GM18951 (cell line): ENCODE measurements at regions not wholly inside any gene's neighbourhood (a gene's known extent, or its start where the extent isn't known, plus 50 kb on each side); places are given as distances from the start of the nearest gene placed in this dataset.
"Not testable (repeated sequence)": the region's sequence is repeated elsewhere in the genome, so short reads cannot be mapped to it uniquely, and the experiment has no call there.

Experiments
- POLR2A ChIP-seq: IDR thresholded peaks from 4 replicates; pipeline ENCODE4 v1.6.1; 2011; ENCODE audit warnings: mild to moderate bottlenecking; ENCODE audit not compliant: insufficient read length, insufficient read depth; ENCODE audit errors: extremely low read depth
- in situ Hi-C: fragments of 300-500 bp; cut with MboI; formaldehyde crosslinking; loops from one replicate; pipeline ENCODE4 v1.12.0; 2022; ENCODE audit warnings: low sequenced_read_pairs, mixed read lengths, inconsistent platforms; ENCODE audit not compliant: unreplicated experiment

DNA sequence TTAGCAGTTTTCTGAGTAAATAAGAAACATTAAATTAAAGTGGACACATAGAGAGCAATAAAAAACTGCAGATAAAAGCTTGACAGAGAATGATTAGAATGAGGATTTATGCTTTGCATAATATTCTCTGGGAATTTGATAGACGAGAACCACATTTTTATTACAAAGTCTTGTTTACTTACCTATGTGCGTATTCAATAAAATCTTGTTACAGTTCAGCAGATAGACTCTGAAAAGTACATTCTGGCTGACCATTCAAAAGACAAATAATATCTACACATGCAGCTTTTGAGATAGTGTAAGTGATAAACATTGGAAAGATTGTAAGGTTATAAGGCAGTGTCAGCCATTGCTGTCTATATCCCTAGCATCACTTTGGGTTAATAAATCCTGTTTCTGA is 381.6 kb downstream of the NYAP2 start:
- in situ Hi-C loops: no loop called here
- TF ChIP-seq POLR2A: no peak

DNA sequence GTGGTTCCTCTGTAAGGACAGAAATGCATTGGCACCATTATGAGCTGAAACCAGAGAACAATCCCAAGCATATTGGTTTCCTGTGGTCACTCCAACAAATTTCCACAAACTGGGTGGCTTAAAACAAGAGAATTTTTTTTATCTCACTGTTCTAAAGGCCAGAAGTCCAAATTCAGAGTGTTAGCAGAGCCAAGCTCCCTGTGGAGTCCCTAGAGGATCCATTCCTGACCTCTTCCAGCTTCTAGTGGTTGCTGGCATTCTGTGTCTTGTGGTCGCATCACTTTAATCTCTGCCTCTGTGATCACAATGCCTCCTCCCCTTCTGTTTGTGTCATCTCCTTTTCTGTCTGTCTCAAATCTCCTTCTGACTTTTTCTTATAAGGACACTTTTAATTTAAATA is 380.3 kb downstream of the NYAP2 start:
- in situ Hi-C loops: no loop called here
- TF ChIP-seq POLR2A: no peak

DNA sequence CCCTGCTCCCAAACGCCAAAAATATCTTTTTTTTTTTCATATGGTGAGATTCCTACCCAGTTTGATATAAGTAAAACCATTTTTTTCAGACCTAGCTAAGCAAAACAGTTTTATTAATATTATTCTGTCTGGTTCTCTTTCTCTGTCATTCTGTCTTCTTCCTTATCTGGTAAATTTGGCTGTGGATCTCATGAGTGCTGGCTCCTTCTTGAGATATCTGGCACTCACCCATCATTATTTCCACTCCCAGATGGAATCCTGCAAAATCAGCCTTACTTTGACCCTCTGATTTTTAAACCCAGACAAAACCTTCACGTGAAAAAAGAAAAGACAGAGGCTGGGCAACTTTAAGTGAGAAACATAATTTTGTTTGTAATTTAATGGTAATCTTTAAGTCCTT is 373.6 kb downstream of the NYAP2 start:
- in situ Hi-C loops: no loop called here
- no peak for TF ChIP-seq POLR2A

DNA sequence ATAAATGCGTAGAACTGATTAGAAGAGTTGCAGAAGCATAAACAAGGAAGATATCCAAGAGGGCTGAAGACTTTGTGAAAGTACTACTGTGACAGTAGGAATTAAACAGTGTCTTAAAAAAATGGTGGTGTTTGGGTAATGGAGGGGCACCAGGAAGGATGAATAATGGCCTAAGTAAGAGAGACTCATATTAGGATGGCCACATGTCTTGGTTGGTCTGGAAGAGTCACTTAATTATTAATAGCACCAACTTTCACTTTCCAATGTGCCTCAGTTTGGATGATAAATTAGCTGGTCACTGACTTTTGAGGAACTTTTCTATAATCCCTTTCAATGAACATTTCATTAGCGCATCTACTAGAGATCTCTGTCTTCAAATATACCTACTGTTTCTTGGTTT is 372.2 kb downstream of the NYAP2 start:
- no peak for TF ChIP-seq POLR2A
- in situ Hi-C loops: no loop called here

DNA sequence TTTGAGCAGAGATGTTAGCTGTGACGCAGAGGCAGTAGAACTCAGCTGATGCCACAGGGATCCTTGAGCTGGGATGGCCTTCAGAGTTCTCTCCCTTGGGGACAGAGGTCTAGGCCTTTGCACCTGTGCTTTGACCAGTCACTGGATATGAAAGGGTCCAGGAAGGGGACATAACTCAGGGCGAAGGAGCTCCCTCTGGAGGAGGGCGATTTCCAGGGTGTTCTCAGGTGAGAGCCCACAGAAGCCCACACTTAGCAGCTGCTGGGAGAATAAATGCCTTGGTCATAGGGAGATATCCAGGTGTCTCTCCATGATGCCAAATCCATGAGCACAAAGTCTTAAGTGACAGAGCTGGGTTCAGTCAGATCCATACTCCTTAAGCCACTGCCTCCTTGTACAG is 369.2 kb downstream of the NYAP2 start:
- in situ Hi-C loops: loop anchor here (10.0 kb wide), 1 partner anchor 1526 kb away; no protein-coding TSS in a partner anchor
- no peak for TF ChIP-seq POLR2A

DNA sequence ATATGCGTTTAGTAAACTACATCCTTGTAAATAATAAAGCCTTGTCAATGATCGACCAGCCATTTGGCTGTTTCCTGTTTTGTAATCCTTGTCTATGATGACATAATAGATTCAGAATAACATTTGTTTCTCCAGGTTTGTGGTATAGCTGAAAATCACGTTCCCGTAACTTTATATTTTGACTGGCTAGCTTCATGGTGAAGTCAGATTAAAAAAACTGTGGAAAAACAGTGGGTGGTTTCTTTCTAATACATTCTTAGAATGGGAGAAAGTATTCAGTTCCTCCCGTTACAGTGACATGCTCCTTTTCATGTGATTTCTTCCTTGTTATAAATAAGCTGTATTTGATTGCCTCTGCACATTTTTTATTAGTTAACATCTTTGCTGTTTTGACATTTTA is 366.9 kb downstream of the NYAP2 start:
- no peak for TF ChIP-seq POLR2A
- in situ Hi-C loops: loop anchor here (10.0 kb wide), 1 partner anchor 1528 kb away; no protein-coding TSS in a partner anchor

DNA sequence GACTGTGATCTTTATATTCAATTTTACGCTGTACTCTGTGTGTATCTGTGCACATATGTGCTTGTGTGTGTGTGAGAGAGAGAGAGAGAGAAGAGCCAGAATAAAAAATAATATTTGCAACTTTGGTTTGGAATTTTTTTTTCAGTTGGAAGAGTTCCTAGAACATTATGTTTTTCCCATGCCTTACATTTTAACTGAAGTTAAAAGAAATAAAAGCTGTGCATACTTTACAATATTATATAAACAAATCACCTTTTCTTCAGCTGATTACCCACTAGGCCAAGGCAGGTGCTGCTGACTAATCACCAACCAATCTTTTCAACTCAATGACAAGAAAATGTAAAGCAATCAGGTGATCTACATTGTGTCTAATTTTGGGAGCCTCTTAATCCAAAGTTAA is 366.3 kb downstream of the NYAP2 start:
- no peak for TF ChIP-seq POLR2A

DNA sequence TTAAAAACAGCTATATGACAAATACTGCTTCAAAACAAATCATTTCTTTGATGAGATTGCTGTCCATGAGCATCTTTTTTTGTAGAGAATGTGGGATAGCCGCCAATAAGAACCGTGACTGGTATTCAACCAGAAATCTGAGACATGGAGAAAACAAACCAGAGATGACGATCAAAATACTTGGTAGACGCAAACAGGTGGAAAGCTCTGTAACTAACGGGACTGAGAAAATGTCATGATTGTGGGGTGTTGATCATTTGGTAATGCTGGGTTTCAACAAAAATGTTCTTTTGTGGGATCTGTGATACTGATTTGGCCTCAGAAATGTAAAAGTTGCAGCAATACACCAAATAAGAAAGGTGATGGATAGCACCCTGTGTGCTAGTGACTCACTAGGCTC is 364.8 kb downstream of the NYAP2 start:
- in situ Hi-C loops: loop anchor here (10.0 kb wide), 1 partner anchor 1530 kb away; no protein-coding TSS in a partner anchor
- TF ChIP-seq POLR2A: no peak

More for the DNA sequence above, 366.3 kb downstream of the NYAP2 start:
- in situ Hi-C loops: loop anchor here (10.0 kb wide), 1 partner anchor 1529 kb away; no protein-coding TSS in a partner anchor

DNA sequence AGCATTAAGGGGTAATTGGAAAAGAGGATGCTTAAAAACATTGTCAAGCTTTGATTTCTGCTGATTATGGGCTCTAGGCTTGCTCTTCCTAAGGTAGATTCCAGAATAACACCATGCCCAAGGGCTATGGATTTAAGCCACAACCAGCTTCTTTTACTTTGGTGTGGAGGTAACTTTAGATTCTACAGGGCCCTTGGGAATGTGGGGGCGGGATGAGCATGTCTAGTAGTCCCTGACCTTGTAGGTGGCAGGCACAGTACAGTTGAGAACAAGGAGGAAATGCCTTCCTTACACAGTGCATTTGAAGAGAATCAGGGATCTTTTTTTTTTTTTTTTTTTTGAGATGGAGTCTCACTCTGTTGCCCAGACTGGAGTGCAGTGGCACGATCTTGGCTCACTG is 364.2 kb downstream of the NYAP2 start:
- no peak for TF ChIP-seq POLR2A
- in situ Hi-C loops: loop anchor here (10.0 kb wide), 1 partner anchor 1531 kb away; no protein-coding TSS in a partner anchor

DNA sequence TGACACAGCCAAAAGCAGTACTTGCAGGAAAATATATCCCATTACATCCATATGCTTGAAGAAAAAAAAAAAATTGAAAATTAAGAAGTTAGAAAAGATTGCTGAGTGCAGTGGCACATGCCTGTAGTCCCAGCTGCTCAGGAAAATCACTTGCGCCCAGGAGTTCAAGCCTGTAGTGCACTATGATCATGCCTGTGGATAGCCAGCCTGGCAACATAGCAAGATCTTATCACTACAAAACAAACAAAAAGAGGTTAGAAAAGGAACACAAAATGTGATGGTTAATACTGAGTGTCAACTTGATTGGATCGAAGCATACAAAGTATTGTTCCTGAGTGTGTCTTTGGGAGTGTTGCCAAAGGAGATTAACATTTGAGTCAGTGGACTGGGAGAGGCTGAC is 361.9 kb downstream of the NYAP2 start:
- in situ Hi-C loops: loop anchor here (10.0 kb wide), 1 partner anchor 1533 kb away; no protein-coding TSS in a partner anchor
- TF ChIP-seq POLR2A: no peak

DNA sequence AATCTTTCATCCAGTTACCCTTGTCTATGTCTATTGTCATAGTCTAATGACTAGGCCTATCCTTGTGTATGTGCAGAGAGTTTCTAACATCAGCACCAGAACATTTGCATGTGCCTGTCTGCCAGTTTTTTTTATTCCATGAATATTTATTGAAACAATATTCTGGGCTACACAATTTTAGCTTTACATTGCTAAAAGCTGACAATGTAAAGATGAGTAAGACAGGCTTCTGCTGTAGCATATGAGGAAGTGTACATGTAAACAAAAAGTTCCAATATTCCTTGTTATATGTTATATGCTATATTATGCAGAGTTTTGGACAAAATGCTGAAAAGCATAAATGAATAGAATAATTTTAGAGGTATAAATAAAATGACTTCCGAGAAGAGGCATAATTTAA is 357.7 kb downstream of the NYAP2 start:
- in situ Hi-C loops: no loop called here
- no peak for TF ChIP-seq POLR2A

DNA sequence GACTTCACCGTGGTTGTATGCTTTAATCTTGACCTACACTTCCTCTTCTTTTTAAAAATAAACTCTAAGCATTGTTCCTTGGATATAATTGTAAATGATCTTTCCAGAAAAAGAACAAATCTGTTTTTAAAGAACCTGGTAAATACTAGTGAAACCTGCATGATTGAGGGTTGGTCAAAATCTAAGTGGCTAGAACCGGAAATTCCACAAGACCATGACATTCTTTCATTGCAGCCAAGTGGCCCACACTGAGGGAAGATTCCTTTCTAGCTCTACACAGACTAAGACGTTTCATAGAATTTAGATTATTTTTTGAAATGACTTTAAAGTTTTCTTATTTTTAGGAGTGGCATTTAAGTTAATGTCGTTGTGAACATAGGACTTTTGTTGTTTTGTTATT is 356.7 kb downstream of the NYAP2 start:
- in situ Hi-C loops: no loop called here
- TF ChIP-seq POLR2A: no peak

DNA sequence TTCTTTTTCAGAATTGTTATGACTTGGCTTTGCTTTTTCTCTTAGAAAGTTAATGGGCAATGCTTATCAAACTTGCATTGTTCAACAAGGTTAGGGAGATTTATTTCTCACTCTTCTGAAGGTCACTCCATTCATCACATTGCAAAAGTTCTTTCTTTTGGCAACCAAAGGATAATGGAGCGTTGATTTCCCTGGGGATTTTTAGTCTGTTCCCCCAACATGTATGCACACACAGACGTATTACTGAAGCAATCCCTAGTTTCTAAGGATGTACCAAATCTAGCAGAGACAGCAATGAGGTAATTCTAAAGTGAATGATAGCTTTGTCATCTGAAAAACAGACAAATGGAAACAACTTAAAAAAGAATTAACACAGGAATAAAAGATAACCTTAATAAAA is 349.1 kb downstream of the NYAP2 start:
- in situ Hi-C loops: no loop called here
- TF ChIP-seq POLR2A: no peak

DNA sequence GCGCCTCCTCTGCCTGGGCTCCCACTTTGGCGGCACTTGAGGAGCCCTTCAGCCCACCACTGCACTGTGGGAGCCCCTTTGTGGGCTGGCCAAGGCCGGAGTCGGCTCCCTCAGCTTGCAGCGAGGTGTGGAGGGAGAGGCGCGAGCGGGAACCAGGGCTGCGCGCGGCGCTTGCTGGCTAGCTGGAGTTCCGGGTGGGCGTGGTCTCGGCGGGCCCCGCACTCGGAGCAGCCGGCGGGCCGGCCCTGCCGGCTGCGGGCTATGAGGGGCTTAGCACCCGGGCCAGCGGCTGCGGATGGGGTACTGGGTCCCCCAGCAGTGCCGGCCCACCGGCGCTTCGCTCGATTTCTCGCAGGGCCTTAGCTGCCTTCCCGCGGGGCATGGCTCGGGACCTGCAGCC is 344.5 kb downstream of the NYAP2 start:
- in situ Hi-C loops: not testable (repeated sequence)

DNA sequence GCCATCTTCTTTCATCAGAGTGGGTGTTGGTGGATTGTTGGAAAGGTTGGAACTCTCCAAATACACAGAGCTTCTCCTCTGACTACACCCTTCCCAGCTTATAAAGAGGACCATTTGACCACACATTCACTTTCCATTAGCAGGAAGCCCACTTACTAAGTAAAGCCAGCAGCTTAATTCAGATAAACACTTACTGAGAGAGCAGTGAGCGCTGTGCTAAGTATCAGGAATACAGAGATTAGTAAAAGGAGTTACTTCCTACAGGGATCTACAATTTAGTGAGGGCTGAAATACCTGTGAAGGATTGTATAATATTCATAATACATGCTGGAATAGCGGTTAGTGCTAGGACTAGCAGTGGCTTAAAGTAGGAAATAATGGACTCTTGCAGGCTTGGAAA is 343.0 kb downstream of the NYAP2 start:
- no peak for TF ChIP-seq POLR2A
- in situ Hi-C loops: no loop called here
